GM18909 (cell line): ENCODE measurements at regions not wholly inside any gene's neighbourhood (a gene's known extent, or its start where the extent isn't known, plus 50 kb on each side); places are given as distances from the start of the nearest gene placed in this dataset.
"Not testable (repeated sequence)": the region's sequence is repeated elsewhere in the genome, so short reads cannot be mapped to it uniquely, and the experiment has no call there.

Source experiments
- ATAC-seq: cut with Tn5 transposase; IDR thresholded peaks from one replicate; pipeline ENCODE4 v1.9.1; 2021; ENCODE audit warnings: mild to moderate bottlenecking; ENCODE audit not compliant: unreplicated experiment, poor library complexity

- no peak for ATAC-seq
Measured at GRCh38 chr6:131336596-131336995, 201.3 kb downstream of the AKAP7 start.

GRCh38 chr6:131346896-131347295, 211.6 kb downstream of the AKAP7 start:
- not testable (repeated sequence) for ATAC-seq

GRCh38 chr6:131348572-131348971, 213.3 kb downstream of the AKAP7 start:
- ATAC-seq = no peak

GRCh38 chr6:131349199-131349598, 213.9 kb downstream of the AKAP7 start:
- no peak for ATAC-seq

GRCh38 chr6:131353106-131353505, 217.8 kb downstream of the AKAP7 start:
- no peak for ATAC-seq

GRCh38 chr6:131353876-131354275, 218.6 kb downstream of the AKAP7 start:
- no peak for ATAC-seq

- ATAC-seq = no peak
Measured at GRCh38 chr6:131354356-131354755, 218.7 kb upstream of the ARG1 start.

- no peak for ATAC-seq
Measured at GRCh38 chr6:131356161-131356560, 216.9 kb upstream of the ARG1 start.

- no peak for ATAC-seq
Measured at GRCh38 chr6:131357501-131357900, 215.5 kb upstream of the ARG1 start.

- ATAC-seq = no peak
Measured at GRCh38 chr6:131362070-131362469, 211.0 kb upstream of the ARG1 start.

GRCh38 chr6:131362696-131363095, 210.3 kb upstream of the ARG1 start:
- ATAC-seq = no peak

GRCh38 chr6:131363947-131364834, 208.8 kb upstream of the ARG1 start:
- no peak for ATAC-seq

- no peak for ATAC-seq
Measured at GRCh38 chr6:131366223-131366622, 206.8 kb upstream of the ARG1 start.

GRCh38 chr6:131367206-131367873, 205.7 kb upstream of the ARG1 start:
- no peak for ATAC-seq

GRCh38 chr6:131368198-131368911, 204.7 kb upstream of the ARG1 start:
- peak; percentile 81 for ATAC-seq

GRCh38 chr6:131372535-131372934, 200.5 kb upstream of the ARG1 start:
- no peak for ATAC-seq

GRCh38 chr6:131377112-131377705, 195.8 kb upstream of the ARG1 start:
- ATAC-seq = no peak

GRCh38 chr6:131378874-131379273, 194.2 kb upstream of the ARG1 start:
- ATAC-seq = no peak

- ATAC-seq = no peak
Measured at GRCh38 chr6:131379948-131380347, 193.1 kb upstream of the ARG1 start.

GRCh38 chr6:131381052-131381708, 191.8 kb upstream of the ARG1 start:
- no peak for ATAC-seq
